HG03045 (cell line): ENCODE measurements at regions not wholly inside any gene's neighbourhood (a gene's known extent, or its start where the extent isn't known, plus 50 kb on each side); places are given as distances from the start of the nearest gene placed in this dataset.
"Not testable (repeated sequence)": the region's sequence is repeated elsewhere in the genome, so short reads cannot be mapped to it uniquely, and the experiment has no call there.

ENCODE experiments used
- ATAC-seq: cut with Tn5 transposase; IDR thresholded peaks from one replicate; pipeline ENCODE4 v1.9.1; 2021; ENCODE audit warnings: mild to moderate bottlenecking, moderate library complexity; ENCODE audit not compliant: unreplicated experiment

GRCh38 chr14:84484243-84484642, 1045.7 kb upstream of the FLRT2 start:
- not testable (repeated sequence) for ATAC-seq

GRCh38 chr14:84485036-84485435, 1044.9 kb upstream of the FLRT2 start:
- ATAC-seq, result no peak

GRCh38 chr14:84490081-84490480, 1039.9 kb upstream of the FLRT2 start:
- ATAC-seq, result no peak

- no peak for ATAC-seq
Observed at GRCh38 chr14:84492685-84493084, 1037.3 kb upstream of the FLRT2 start.

- ATAC-seq, result no peak
Observed at GRCh38 chr14:84493779-84494178, 1036.2 kb upstream of the FLRT2 start.

GRCh38 chr14:84496677-84497076, 1033.3 kb upstream of the FLRT2 start:
- ATAC-seq, result no peak

- not testable (repeated sequence) for ATAC-seq
Observed at GRCh38 chr14:84512823-84513222, 1017.1 kb upstream of the FLRT2 start.

- ATAC-seq, result no peak
Observed at GRCh38 chr14:84519836-84520235, 1010.1 kb upstream of the FLRT2 start.

GRCh38 chr14:84520711-84521338, 1009.1 kb upstream of the FLRT2 start:
- no peak for ATAC-seq

- no peak for ATAC-seq
Observed at GRCh38 chr14:84523746-84524145, 1006.2 kb upstream of the FLRT2 start.

GRCh38 chr14:84527706-84528105, 1002.2 kb upstream of the FLRT2 start:
- no peak for ATAC-seq

GRCh38 chr14:84532016-84532415, 997.9 kb upstream of the FLRT2 start:
- ATAC-seq, result no peak

GRCh38 chr14:84533181-84533725, 996.7 kb upstream of the FLRT2 start:
- ATAC-seq, result no peak

GRCh38 chr14:84533791-84534190, 996.2 kb upstream of the FLRT2 start:
- ATAC-seq, result no peak

- ATAC-seq, result no peak
Observed at GRCh38 chr14:84535484-84535883, 994.5 kb upstream of the FLRT2 start.

GRCh38 chr14:84535976-84536375, 994.0 kb upstream of the FLRT2 start:
- ATAC-seq, result no peak

GRCh38 chr14:84541018-84541417, 988.9 kb upstream of the FLRT2 start:
- no peak for ATAC-seq

GRCh38 chr14:84543859-84544258, 986.1 kb upstream of the FLRT2 start:
- no peak for ATAC-seq

- no peak for ATAC-seq
Observed at GRCh38 chr14:84544486-84545131, 985.3 kb upstream of the FLRT2 start.

- ATAC-seq, result no peak
Observed at GRCh38 chr14:84546236-84546635, 983.7 kb upstream of the FLRT2 start.

- no peak for ATAC-seq
Observed at GRCh38 chr14:84554136-84554535, 975.8 kb upstream of the FLRT2 start.

GRCh38 chr14:84555493-84555892, 974.5 kb upstream of the FLRT2 start:
- no peak for ATAC-seq

GRCh38 chr14:84566109-84566508, 963.8 kb upstream of the FLRT2 start:
- ATAC-seq, result no peak
